GM18519 (cell line): ENCODE measurements at regions not wholly inside any gene's neighbourhood (a gene's known extent, or its start where the extent isn't known, plus 50 kb on each side); places are given as distances from the start of the nearest gene placed in this dataset.
"Not testable (repeated sequence)": the region's sequence is repeated elsewhere in the genome, so short reads cannot be mapped to it uniquely, and the experiment has no call there.

Experiments used
- ATAC-seq: cut with Tn5 transposase; IDR thresholded peaks from one replicate; pipeline ENCODE4 v1.9.1; 2021; ENCODE audit warnings: mild to moderate bottlenecking, moderate library complexity; ENCODE audit not compliant: unreplicated experiment, low FRiP score

DNA sequence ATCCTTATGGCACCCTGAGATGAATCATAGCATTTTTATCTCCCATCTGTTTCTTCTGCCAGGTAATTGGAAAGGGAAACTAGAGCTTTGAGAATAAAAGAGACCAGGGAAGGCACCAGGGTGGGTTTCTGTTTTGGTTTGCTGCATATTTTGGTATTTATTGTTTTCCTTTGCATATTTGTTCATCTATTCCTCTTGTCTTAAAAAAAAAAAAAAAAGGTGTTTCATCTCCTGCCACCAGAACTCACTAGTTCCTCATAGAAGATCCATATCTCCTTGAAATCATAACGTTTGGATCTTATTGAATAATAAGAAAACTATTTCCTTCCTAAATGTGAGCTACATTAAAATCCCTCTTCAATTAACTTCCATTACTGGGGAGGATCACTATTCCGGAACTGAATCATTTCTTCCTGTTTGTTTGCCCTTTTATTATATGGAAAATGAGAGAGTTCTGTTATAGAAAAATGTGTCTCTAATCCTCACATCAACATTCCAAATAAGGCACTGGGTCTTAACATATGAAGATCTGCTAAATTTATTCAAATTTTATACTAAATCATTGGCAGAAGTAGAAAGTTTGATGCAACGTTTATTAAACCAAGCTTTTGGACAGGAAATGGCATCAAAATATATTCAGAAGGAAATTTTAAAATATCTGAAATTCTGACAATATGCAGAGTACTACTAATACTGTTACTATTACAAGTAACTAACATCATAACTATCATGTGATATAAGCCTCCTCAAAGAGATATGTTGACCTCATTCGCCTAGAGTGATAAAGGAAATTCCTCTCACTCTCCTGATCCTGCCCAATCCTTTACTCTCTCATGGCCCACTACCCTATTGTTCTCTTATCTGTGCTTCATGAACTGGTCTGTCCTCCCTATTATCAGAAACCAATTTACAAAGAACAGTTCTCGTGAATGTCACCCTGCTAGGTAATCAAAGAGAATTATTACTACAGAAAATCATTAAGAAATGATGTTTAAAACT, 229.4 kb upstream of the RSPO3 start:
- ATAC-seq = no peak

DNA sequence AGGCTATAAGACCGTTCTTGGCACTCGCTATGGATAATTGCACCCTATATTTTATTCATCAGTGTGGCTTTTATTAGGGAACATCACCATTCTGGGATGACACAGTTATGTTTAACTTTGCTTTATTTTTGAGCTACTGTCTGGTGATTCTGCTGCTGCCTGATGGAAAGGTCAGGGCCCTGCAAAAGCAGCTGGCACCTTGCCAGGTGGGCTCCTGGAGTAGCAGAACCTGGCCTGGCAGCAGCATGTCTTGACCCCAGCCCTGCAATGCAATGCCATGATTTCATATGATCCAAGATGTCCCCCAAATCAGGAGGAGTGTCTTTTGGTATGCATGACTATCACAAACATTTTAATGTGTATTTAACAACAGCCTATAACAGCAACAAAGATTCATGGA, 228.4 kb upstream of the RSPO3 start:
- ATAC-seq = no peak

DNA sequence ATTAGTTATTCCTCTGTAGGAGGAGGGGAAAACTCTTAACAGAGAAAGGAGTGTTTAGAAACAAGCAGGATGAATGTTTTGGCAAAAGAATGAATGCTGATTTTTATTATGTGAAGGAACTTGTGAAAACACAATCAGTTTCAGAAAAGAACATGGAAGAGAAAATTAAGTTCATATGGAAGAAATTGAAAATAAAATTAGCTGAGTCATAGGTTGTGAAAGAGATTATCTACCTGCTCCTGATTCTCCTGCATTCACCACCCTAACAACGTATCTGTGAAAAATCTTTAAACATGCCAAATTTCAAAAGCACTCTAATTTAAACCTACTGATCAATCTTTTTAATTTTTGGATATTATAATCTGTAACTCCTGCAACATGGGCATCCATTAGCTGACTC, 227.3 kb upstream of the RSPO3 start:
- ATAC-seq = no peak

- not testable (repeated sequence) for ATAC-seq
Measured at GRCh38 chr6:126892869-126893268, 225.6 kb upstream of the RSPO3 start.

GRCh38 chr6:126897758-126898157, 220.7 kb upstream of the RSPO3 start:
- ATAC-seq = no peak

DNA sequence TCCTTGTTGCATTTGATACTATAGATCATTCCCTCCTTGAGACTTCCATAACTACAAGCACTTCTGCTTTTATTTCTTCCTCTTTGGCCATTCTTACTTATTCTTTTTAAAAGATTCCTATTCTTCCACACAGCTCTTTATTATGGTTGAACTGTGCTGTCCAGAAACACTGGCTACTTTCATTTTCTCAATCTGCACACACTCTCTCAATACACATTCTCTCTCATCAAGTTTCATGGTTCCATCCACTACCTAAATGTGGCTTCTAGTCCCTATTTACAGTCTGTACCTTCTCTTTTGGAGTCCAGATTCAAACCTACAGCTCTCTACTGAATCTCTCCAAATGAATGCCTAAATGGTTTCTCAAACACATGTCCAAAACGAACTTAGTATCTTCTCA, 214.3 kb upstream of the RSPO3 start:
- ATAC-seq = no peak

DNA sequence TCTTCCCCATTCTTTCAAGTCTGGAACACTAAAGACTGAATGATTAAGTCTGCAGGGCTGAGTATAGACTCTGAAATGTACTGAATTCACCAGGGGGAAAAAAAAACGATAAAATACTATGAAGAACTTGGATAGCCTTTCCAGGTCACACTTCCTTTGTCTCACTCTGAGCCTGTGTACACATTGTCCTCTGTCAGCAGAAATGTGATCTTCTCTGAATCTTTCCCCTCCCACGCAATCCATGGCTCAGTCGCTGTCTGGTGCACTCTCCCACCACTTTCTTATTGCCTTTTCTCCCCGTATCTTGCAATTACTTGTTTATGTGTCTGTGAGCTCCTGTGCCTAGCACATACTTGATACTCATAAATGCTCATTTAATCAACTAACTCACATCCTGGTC, 212.6 kb upstream of the RSPO3 start:
- ATAC-seq = no peak

GRCh38 chr6:126907312-126907711, 211.2 kb upstream of the RSPO3 start:
- no peak for ATAC-seq

DNA sequence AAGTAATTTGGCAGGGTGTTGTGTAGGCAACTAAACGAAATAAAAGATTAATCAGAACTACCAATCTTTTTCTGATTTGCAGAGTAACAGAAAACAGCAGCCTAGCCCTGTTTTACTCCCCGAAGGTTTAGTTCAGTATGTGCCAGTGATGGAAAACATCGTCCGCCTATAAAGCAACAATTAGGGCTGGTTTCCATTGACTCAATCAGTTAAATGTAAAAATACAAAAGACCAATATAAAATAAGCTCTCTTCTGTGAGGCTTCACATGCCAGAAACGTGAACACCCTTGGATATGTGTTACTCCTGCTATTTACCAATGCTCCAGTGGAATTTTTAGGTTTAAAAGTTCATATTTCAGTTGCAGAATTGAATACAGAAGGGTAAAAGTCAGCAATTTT, 210.5 kb upstream of the RSPO3 start:
- no peak for ATAC-seq

GRCh38 chr6:126909493-126909892, 209.0 kb upstream of the RSPO3 start:
- ATAC-seq = no peak

GRCh38 chr6:126913651-126914050, 204.8 kb upstream of the RSPO3 start:
- no peak for ATAC-seq

GRCh38 chr6:126914172-126914571, 204.3 kb upstream of the RSPO3 start:
- no peak for ATAC-seq

- no peak for ATAC-seq
Measured at GRCh38 chr6:126914801-126915200, 203.7 kb upstream of the RSPO3 start.

- ATAC-seq = no peak
Measured at GRCh38 chr6:126919947-126920346, 198.5 kb upstream of the RSPO3 start.

DNA sequence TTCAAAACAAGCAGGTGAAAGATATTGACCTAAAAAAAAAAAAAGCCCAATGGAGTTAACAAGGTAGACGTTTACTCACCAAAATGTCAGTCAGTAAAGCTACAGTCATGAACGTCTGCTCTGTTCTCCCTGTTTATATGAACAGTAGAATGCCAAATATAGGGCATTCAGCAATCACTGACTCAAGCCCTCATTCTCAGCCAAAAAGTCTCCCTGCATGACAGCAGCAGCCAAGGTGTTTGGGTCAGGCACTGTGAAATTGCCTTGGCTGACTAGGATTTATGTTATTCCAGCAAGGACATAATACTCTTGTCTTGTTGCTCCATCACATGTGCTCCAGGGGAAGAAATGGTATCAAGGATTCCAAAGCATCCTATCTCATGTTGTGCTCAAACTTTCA, 194.7 kb upstream of the RSPO3 start:
- no peak for ATAC-seq

GRCh38 chr6:126926926-126927325, 191.5 kb upstream of the RSPO3 start:
- no peak for ATAC-seq

DNA sequence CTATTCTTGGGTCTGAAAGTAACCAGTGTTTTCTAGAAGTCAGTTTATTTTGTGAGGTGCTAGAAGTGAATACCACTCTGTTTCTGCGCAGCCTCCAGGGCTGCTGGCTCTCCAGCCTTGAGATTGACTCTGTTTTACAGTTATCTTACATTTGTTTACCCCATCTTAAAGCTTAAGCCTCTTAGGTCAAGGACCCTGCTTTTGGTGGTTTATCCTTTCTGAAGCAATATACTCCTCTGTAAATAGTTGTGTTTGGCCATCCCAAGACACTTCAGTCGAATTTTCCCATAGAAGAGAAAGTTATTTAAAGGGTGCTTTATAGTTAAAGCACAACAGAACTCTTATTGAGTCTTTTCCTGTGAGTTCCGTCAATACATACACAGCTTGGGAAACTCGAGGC, 190.6 kb upstream of the RSPO3 start:
- no peak for ATAC-seq

DNA sequence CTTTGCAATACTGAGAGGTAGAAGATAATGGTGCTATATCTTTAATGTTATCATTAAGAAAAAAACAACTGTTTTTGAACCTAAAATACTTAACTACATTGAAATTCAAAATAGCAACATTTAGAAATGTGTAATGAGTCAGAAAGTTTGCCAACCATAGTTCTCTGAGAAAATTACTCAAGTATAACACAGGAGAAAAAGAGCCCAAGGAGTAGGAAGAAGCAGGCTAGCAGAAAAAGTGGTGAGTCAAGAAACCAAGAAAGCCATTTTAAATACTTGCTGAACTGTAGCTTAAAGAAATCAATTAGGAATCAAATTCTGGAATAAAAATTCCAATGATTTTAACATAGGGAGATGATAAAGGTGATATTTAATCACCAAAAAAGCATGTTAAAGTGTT, 181.0 kb upstream of the RSPO3 start:
- no peak for ATAC-seq

DNA sequence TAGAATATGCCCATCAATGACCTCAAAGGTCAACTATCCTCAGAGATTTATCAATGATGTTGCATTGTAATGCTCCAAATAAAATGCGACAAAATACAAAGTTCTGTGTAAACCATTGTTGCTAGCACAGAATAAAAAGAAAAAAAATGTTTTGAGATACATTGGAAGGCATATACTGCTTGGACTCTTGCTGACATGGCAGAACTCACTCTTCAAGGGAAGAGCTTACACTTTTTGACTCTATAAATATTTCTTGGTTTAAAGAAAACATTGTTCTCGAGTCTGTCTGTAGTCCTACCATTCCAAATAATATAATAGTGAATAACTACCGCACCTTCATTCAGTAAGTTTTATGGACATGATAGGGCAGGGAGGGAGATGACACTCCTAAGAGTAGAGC, 178.7 kb upstream of the RSPO3 start:
- no peak for ATAC-seq

GRCh38 chr6:126941751-126942150, 176.7 kb upstream of the RSPO3 start:
- ATAC-seq = no peak

- no peak for ATAC-seq
Measured at GRCh38 chr6:126944512-126944911, 174.0 kb upstream of the RSPO3 start.

DNA sequence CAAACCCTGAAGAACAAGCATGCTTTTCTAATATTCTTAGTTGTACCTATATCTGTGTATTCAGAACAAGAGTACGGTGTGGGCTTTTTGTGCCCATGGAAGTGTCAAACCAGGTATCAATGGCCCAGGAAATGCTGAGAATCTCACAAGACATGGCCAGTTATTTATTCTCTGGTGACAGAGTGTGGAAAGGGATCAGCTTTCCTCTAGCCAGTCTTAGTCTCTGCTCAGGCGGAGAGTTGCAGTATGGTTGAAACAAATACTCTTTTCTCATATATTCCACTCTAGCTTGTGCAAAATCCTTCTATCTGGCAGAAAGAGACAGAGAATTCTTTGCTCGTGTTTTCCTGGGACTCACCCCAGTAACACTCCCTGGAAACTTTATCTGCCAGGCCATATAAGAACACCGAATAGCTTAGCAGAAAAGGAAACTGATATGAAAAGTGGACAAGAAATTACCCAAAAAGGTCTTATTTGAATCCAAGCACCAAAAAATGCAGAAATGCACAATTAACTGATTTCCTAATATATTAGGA, 173.3 kb upstream of the RSPO3 start:
- no peak for ATAC-seq
